GM10266 (cell line): ENCODE measurements at regions not wholly inside any gene's neighbourhood (a gene's known extent, or its start where the extent isn't known, plus 50 kb on each side); places are given as distances from the start of the nearest gene placed in this dataset.
"Not testable (repeated sequence)": the region's sequence is repeated elsewhere in the genome, so short reads cannot be mapped to it uniquely, and the experiment has no call there.

ENCODE experiments used
- DNase-seq: peaks from one replicate; pipeline ENCODE4 v3.0.0; 2012; ENCODE audit errors: extremely low spot score
- CTCF ChIP-seq: IDR thresholded peaks from 2 replicates; pipeline ENCODE4 v1.5.1; 2012; ENCODE audit warnings: mild to moderate bottlenecking, low read depth; ENCODE audit not compliant: control insufficient read depth, insufficient read depth; ENCODE audit errors: missing control alignments

GRCh38 chr12:4191642-4192041, 81.9 kb upstream of the CCND2 start:
- DNase-seq = no peak
- TF ChIP-seq CTCF = no peak

DNA sequence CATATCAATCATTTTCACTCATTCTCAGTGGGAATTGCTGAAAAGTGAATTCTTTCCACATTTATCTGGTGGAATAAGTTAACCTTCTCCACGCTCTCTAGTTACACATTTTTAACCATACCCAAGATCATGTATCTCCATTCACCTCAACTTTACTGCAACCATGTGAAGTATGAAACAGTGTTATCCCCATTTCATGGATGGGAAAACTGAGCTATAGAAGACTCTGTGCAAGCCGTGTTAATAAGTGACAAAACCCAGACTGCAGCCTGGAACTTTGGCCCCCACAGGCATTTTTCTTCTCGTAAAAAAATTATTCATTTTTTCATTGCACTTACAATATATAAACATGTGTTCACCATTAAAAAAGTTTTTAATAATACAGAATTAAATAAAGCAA, 82.4 kb upstream of the CCND2 start:
- no peak for TF ChIP-seq CTCF
- DNase-seq = no peak

GRCh38 chr12:4190366-4191063, 83.0 kb upstream of the CCND2 start:
- no peak for DNase-seq
- TF ChIP-seq CTCF = no peak

GRCh38 chr12:4189721-4190120, 83.8 kb upstream of the CCND2 start:
- TF ChIP-seq CTCF = no peak
- no peak for DNase-seq

- no peak for TF ChIP-seq CTCF
- no peak for DNase-seq
Observed at GRCh38 chr12:4187916-4188315, 85.6 kb upstream of the CCND2 start.

GRCh38 chr12:4187315-4187714, 86.2 kb upstream of the CCND2 start:
- not testable (repeated sequence) for DNase-seq

GRCh38 chr12:4178424-4179170, 95.0 kb upstream of the CCND2 start:
- no peak for TF ChIP-seq CTCF
- DNase-seq = no peak

DNA sequence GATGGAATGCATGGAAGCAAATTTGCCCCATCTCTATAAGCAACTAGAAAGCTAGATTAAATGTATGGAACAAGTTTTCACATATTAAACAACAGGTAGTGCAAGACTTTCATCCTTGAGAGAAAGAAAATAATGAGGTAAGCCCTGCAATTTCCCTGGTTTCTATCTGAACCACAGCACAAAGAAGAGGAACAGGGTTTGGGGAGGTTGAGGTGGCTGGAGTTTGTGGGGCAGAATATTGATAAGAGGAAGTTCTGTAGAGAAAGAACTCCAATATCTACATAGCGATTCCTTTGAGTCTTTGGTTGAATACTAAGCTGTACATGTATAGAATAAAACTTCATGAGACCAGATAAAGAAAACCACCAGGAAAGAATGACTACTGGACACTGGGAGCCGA, 96.3 kb upstream of the CCND2 start:
- TF ChIP-seq CTCF = no peak
- DNase-seq = no peak
